Ishikawa (cell line): ENCODE measurements at regions not wholly inside any gene's neighbourhood (a gene's known extent, or its start where the extent isn't known, plus 50 kb on each side); places are given as distances from the start of the nearest gene placed in this dataset.

ENCODE experiments used
- EP300 ChIP-seq: IDR thresholded peaks from 2 replicates; pipeline ENCODE4 v1.6.1; 2012; ENCODE audit warnings: borderline replicate concordance
- FOXM1 ChIP-seq: IDR thresholded peaks from 2 replicates; pipeline ENCODE4 v1.6.1; 2012; ENCODE audit warnings: low read depth, borderline replicate concordance
- NFIC ChIP-seq: IDR thresholded peaks from 2 replicates; pipeline ENCODE4 v1.6.1; 2012
- RAD21 ChIP-seq: IDR thresholded peaks from 2 replicates; pipeline ENCODE4 v1.6.1; 2012; ENCODE audit warnings: low read depth
- TAF1 ChIP-seq: IDR thresholded peaks from 2 replicates; pipeline ENCODE4 v1.6.1; 2012; ENCODE audit warnings: low read depth, mild to moderate bottlenecking
- TEAD4 ChIP-seq: IDR thresholded peaks from 2 replicates; pipeline ENCODE4 v1.6.1; 2012
- TF ChIP-seq, protein P1 (sequence below): IDR thresholded peaks from 2 replicates; pipeline ENCODE4 v1.6.1; 2012
- TF ChIP-seq, protein P2 (sequence below): IDR thresholded peaks from 2 replicates; pipeline ENCODE4 v1.6.1; 2012

DNA sequence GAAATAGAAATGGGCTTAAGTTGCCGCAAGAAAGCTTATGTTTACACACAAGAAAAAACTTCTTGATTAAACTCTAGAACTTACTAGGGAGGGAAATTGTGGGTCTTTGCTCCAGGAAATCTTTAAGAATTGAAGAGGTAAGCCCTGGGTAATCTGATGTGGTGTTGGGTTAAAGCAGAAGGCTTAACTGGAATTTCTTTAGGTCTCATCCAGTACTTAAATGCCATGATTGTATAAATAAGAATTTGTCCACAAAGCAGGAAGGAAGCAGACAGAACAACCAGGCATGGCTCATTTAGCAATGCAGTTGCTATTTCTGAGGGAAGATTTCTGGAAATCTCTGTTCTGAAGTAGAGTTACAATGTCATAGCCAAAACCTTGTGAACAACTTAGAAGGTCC is 360.4 kb downstream of the KLF5 start:
- TF ChIP-seq TAF1, result no peak
- TF ChIP-seq RAD21, result no peak
- TF ChIP-seq TEAD4, result no peak
- TF ChIP-seq EP300, result no peak
- no peak for TF ChIP-seq FOXM1
- TF ChIP-seq, protein P1, sequence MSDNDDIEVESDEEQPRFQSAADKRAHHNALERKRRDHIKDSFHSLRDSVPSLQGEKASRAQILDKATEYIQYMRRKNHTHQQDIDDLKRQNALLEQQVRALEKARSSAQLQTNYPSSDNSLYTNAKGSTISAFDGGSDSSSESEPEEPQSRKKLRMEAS, result no peak
- no peak for TF ChIP-seq NFIC
- TF ChIP-seq, protein P2, sequence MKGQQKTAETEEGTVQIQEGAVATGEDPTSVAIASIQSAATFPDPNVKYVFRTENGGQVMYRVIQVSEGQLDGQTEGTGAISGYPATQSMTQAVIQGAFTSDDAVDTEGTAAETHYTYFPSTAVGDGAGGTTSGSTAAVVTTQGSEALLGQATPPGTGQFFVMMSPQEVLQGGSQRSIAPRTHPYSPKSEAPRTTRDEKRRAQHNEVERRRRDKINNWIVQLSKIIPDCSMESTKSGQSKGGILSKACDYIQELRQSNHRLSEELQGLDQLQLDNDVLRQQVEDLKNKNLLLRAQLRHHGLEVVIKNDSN, result no peak
